Activated CD4-positive, alpha-beta T cell treated with anti-CD3 and anti-CD28 coated beads, Interleukin-10, Interleukin-2, amounts not matched to agents 100 ng/mL and 50 ng/mL, durations not matched to agents 16 hours and 8 hours (primary cell): ENCODE measurements at regions not wholly inside any gene's neighbourhood (a gene's known extent, or its start where the extent isn't known, plus 50 kb on each side); places are given as distances from the start of the nearest gene placed in this dataset.
"Not testable (repeated sequence)": the region's sequence is repeated elsewhere in the genome, so short reads cannot be mapped to it uniquely, and the experiment has no call there.

Experiments
- DNase-seq: peaks from one replicate; pipeline ENCODE4 v3.0.0-alpha.2; 2020

- no peak for DNase-seq
Observed at GRCh38 chrX:125202591-125203248, 117.0 kb upstream of the TEX13C start.

- DNase-seq: no peak
Observed at GRCh38 chrX:125203365-125203736, 116.3 kb upstream of the TEX13C start.

GRCh38 chrX:125203737-125204578 lies 115.7 kb upstream of the TEX13C start:
- DNase-seq: peak; percentile 13

GRCh38 chrX:125204681-125205132 lies 115.0 kb upstream of the TEX13C start:
- no peak for DNase-seq

- peak; percentile 31 for DNase-seq
Observed at GRCh38 chrX:125205133-125205917, 114.3 kb upstream of the TEX13C start.

GRCh38 chrX:125205918-125206665 lies 113.6 kb upstream of the TEX13C start:
- DNase-seq: peak; percentile 2

GRCh38 chrX:125210146-125210545 lies 109.5 kb upstream of the TEX13C start:
- DNase-seq: no peak

- DNase-seq: no peak
Observed at GRCh38 chrX:125219852-125220251, 99.8 kb upstream of the TEX13C start.

- peak; percentile 16 for DNase-seq
Observed at GRCh38 chrX:125236955-125237354, 82.7 kb upstream of the TEX13C start.

- no peak for DNase-seq
Observed at GRCh38 chrX:125248931-125249330, 70.7 kb upstream of the TEX13C start.

GRCh38 chrX:125255759-125256158 lies 63.9 kb upstream of the TEX13C start:
- DNase-seq: not testable (repeated sequence)

- DNase-seq: no peak
Observed at GRCh38 chrX:125262836-125263235, 56.8 kb upstream of the TEX13C start.

GRCh38 chrX:125266153-125266660 lies 53.5 kb upstream of the TEX13C start:
- no peak for DNase-seq
